GM12891 (cell line): ENCODE measurements at regions not wholly inside any gene's neighbourhood (a gene's known extent, or its start where the extent isn't known, plus 50 kb on each side); places are given as distances from the start of the nearest gene placed in this dataset.

Experiments used
- PAX5 ChIP-seq: IDR thresholded peaks from 2 replicates; pipeline ENCODE4 v1.6.1; 2011; ENCODE audit warnings: low read length, moderate library complexity, mild to moderate bottlenecking; ENCODE audit not compliant: insufficient read depth, severe bottlenecking
- POLR2A ChIP-seq: IDR thresholded peaks from 2 replicates; pipeline ENCODE4 v1.6.1; 2011; ENCODE audit warnings: low read depth, low read length, control low read depth
- POLR2AphosphoS5 ChIP-seq: IDR thresholded peaks from 2 replicates; pipeline ENCODE4 v1.6.1; 2011; ENCODE audit warnings: low read depth, low read length, control low read depth
- POU2F2 ChIP-seq: IDR thresholded peaks from 2 replicates; pipeline ENCODE4 v1.6.1; 2011; ENCODE audit warnings: low read depth, mild to moderate bottlenecking, control low read depth, low read length, moderate library complexity
- SPI1 ChIP-seq: IDR thresholded peaks from 2 replicates; pipeline ENCODE4 v1.6.1; 2011; ENCODE audit warnings: low read depth, low read length, control low read depth
- TAF1 ChIP-seq: IDR thresholded peaks from 2 replicates; pipeline ENCODE4 v1.6.1; 2011; ENCODE audit warnings: low read depth, low read length, control low read depth

DNA sequence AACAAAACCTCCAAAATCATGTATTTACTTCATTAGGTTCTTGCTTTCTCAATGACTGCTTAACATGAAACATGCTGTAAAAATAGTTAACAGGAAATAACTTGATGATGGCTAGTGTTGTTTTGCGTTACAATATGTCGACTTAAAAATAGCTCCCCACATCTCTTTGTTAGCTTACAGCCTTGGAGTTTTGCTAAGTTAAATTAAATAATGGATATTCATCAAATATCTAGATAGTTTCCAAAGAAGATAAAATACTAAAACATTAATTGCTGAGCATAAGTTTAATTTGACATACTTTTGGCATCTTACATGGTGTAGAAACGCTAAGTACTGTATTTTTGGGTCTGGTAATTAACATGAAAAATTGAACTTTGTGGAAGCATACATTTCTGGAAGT, 500.6 kb upstream of the NOVA1 start:
- no peak for TF ChIP-seq POLR2A
- no peak for TF ChIP-seq POLR2AphosphoS5
- no peak for TF ChIP-seq SPI1
- TF ChIP-seq POU2F2, result no peak
- no peak for TF ChIP-seq TAF1
- no peak for TF ChIP-seq PAX5
